B cell (primary cell): ENCODE measurements at regions not wholly inside any gene's neighbourhood (a gene's known extent, or its start where the extent isn't known, plus 50 kb on each side); places are given as distances from the start of the nearest gene placed in this dataset.

ENCODE experiments used
- ATAC-seq: fragments of 200-7000 bp; cut with Tn5 transposase; one replicate; pipeline ENCODE4 v1.10.0; 2021; ENCODE audit warnings: low read depth, mild to moderate bottlenecking, moderate number of reproducible peaks, moderate library complexity
- CTCF ChIA-PET: fragments of 350-600 bp; sonication (Branson Sonifier 250); formaldehyde crosslinking; loops from one replicate; lab custom pipeline; 2021; ENCODE audit warnings: antibody characterized with exemption, inconsistent platforms; lab: Charles Lee
- POLR2A ChIA-PET: fragments of 350-600 bp; sonication (Branson Sonifier 250); formaldehyde crosslinking; loops from one replicate; lab custom pipeline; 2021; ENCODE audit warnings: antibody characterized with exemption; lab: Charles Lee
- DNase-seq: peaks from one replicate; pipeline ENCODE4 v3.0.0; 2013
- H2AFZ ChIP-seq: 2 replicates; pipeline ENCODE4 v1.6.1; 2012; ENCODE audit warnings: mild to moderate bottlenecking, low read depth, low read length; ENCODE audit not compliant: insufficient read depth, poor library complexity, severe bottlenecking
- H3K27ac ChIP-seq, 2 donors: 1 replicate in 1 of 2; 2 replicates in 1 of 2; pipeline ENCODE4 v1.5.1; 2012 to 2013; ENCODE audit warnings: low read length in 2 of 2, mild to moderate bottlenecking in 2 of 2, moderate library complexity in 1 of 2
- H3K27me3 ChIP-seq, 4 experiments: fragments of 200-600 bp in 1 of 4; sonication (generic) in 1 of 4; replicated peaks in 1 of 4; 1 replicate in 2 of 4; 2 replicates in 2 of 4; pipeline versions ENCODE4 v1.6.1 to v1.7.0; 2013 to 2016; ENCODE audit warnings: low read length in 3 of 4, mild to moderate bottlenecking in 2 of 4, mixed read lengths in 1 of 4, moderate library complexity in 1 of 4; ENCODE audit not compliant: insufficient read depth in 4 of 4, control insufficient read depth in 3 of 4; ENCODE audit errors: control extremely low read depth in 1 of 4
- H3K36me3 ChIP-seq, 2 experiments: replicated peaks in 1 of 2; 1 replicate in 1 of 2; 2 replicates in 1 of 2; pipeline versions ENCODE4 v1.6.1 to v1.7.1; 2013; ENCODE audit warnings: low read length in 1 of 2; ENCODE audit not compliant: insufficient read depth in 2 of 2, control insufficient read depth in 1 of 2; ENCODE audit errors: control extremely low read depth in 1 of 2, extremely low read depth in 1 of 2
- H3K4me1 ChIP-seq, 2 donors: fragments of 200-600 bp in 1 of 2; sonication (generic) in 1 of 2; 1 replicate in 1 of 2; 2 replicates in 1 of 2; pipeline versions ENCODE4 v1.5.1 to v1.6.1; 2013 to 2017; ENCODE audit warnings: low read length in 2 of 2; ENCODE audit not compliant: control insufficient read depth in 2 of 2, insufficient read depth in 2 of 2
- H3K4me2 ChIP-seq: replicated peaks from 2 replicates; pipeline ENCODE3; 2012; ENCODE audit warnings: mild to moderate bottlenecking, low read depth, low read length; ENCODE audit not compliant: poor library complexity, severe bottlenecking
- H3K4me3 ChIP-seq, 5 experiments: fragments of 200-600 bp in 1 of 5; sonication (generic) in 1 of 5; 1 replicate in 3 of 5; 2 replicates in 2 of 5; pipeline versions ENCODE4 v1.5.1 to v1.7.0; 2011 to 2016; ENCODE audit warnings: low read length in 4 of 5, mild to moderate bottlenecking in 4 of 5, low read depth in 2 of 5, control low read depth in 1 of 5, moderate library complexity in 1 of 5; ENCODE audit not compliant: insufficient read depth in 1 of 5; ENCODE audit errors: control extremely low read depth in 1 of 5, extremely low read depth in 1 of 5
- H3K79me2 ChIP-seq: fragments of 200-600 bp; sonication (generic); one replicate; pipeline ENCODE4 v1.6.0; 2016; ENCODE audit warnings: low read length; ENCODE audit not compliant: control insufficient read depth, insufficient read depth
- H3K9ac ChIP-seq: fragments of 200-600 bp; sonication (generic); 2 replicates; pipeline ENCODE4 v1.6.1; 2017; ENCODE audit warnings: mild to moderate bottlenecking, low read length, moderate library complexity
- H3K9me3 ChIP-seq, 3 donors: one replicate each; pipeline versions ENCODE4 v1.6.1 to v1.7.1; 2013; ENCODE audit warnings: low read length in 2 of 3; ENCODE audit not compliant: control insufficient read depth in 2 of 3, insufficient read depth in 1 of 3; ENCODE audit errors: control extremely low read depth in 1 of 3
- H4K20me1 ChIP-seq: 2 replicates; pipeline ENCODE4 v1.6.0; 2012; ENCODE audit warnings: mild to moderate bottlenecking, low read length; ENCODE audit not compliant: insufficient read depth, control insufficient read depth, poor library complexity, severe bottlenecking
- H3K27ac Mint-ChIP-seq: one replicate; pipeline ENCODE4 v1.8.0; 2021; ENCODE audit warnings: mixed read lengths
- H3K27me3 Mint-ChIP-seq: one replicate; pipeline ENCODE4 v1.8.0; 2021; ENCODE audit warnings: mixed read lengths
- H3K4me1 Mint-ChIP-seq: one replicate; pipeline ENCODE4 v1.8.0; 2021; ENCODE audit warnings: mixed read lengths
- H3K4me3 Mint-ChIP-seq: one replicate; pipeline ENCODE4 v1.8.0; 2021; ENCODE audit warnings: mixed read lengths
- H3K9me3 Mint-ChIP-seq: one replicate; pipeline ENCODE4 v1.8.0; 2022; ENCODE audit warnings: mixed read lengths; ENCODE audit not compliant: insufficient read depth
- EZH2 ChIP-seq: IDR thresholded peaks from 2 replicates; pipeline ENCODE4 v1.6.1; 2012; ENCODE audit warnings: borderline replicate concordance, low read depth, mild to moderate bottlenecking, moderate library complexity, low read length; ENCODE audit not compliant: insufficient read depth, poor library complexity, severe bottlenecking
- WGBS: methylation state at CpG from one replicate; pipeline ENCODE4 v1.1.5; 2013; ENCODE audit warnings: missing lambda C conversion rate; ENCODE audit not compliant: insufficient coverage; 5-methylcytosine and 5-hydroxymethylcytosine counted together
- intact Hi-C: fragments of 100-400 bp; cut with micrococcal nuclease; formaldehyde crosslinking; loops from one replicate; pipeline ENCODE4 v1.10.0; 2022
- TF ChIP-seq, protein P1 (sequence below): fragments of 200-600 bp; IDR thresholded peaks from one replicate; pipeline ENCODE4 v1.8.0; 2022; ENCODE audit warnings: antibody characterized with exemption, mild to moderate bottlenecking

GRCh38 chr15:69624816-69625215 is 172.2 kb downstream of the RPLP1 start:
- WGBS = 93% methylated on average over 3 of the region's 3 CpGs
- peaks cover 46% of the 10 kb centered on the region for H3K27me3 Mint-ChIP-seq
- ATAC-seq (no peak), DNase-seq (no peak)
- H3K27me3 ChIP-seq = peaks cover 0 to 22% (median 14%) of the 10 kb centered on the region in 4 experiments
- no peaks in the 10 kb centered on the region for H3K9me3 Mint-ChIP-seq
- H3K36me3 ChIP-seq = no peaks in the 10 kb centered on the region
- H3K4me3 ChIP-seq = no peak overlapping the region
- POLR2A ChIA-PET = no interaction called here
- TF ChIP-seq, protein P1, sequence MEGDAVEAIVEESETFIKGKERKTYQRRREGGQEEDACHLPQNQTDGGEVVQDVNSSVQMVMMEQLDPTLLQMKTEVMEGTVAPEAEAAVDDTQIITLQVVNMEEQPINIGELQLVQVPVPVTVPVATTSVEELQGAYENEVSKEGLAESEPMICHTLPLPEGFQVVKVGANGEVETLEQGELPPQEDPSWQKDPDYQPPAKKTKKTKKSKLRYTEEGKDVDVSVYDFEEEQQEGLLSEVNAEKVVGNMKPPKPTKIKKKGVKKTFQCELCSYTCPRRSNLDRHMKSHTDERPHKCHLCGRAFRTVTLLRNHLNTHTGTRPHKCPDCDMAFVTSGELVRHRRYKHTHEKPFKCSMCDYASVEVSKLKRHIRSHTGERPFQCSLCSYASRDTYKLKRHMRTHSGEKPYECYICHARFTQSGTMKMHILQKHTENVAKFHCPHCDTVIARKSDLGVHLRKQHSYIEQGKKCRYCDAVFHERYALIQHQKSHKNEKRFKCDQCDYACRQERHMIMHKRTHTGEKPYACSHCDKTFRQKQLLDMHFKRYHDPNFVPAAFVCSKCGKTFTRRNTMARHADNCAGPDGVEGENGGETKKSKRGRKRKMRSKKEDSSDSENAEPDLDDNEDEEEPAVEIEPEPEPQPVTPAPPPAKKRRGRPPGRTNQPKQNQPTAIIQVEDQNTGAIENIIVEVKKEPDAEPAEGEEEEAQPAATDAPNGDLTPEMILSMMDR = no peak
- no peak for TF ChIP-seq EZH2
- intact Hi-C loops = no loop called here
- no peak overlapping the region for H3K4me2 ChIP-seq
- H2AFZ ChIP-seq = no peak overlapping the region
- no peak overlapping the region for H3K27ac Mint-ChIP-seq
- CTCF ChIA-PET = no interaction called here
- no peaks in the 10 kb centered on the region for H3K4me1 Mint-ChIP-seq
- no peaks in the 10 kb centered on the region for H3K79me2 ChIP-seq
- no peak overlapping the region for H3K4me3 Mint-ChIP-seq
- no peaks in the 10 kb centered on the region for H4K20me1 ChIP-seq
- no peak overlapping the region for H3K9ac ChIP-seq
- H3K4me1 ChIP-seq = no peaks in the 10 kb centered on the region
- H3K27ac ChIP-seq = no peak overlapping the region
- H3K9me3 ChIP-seq = no peaks in the 10 kb centered on the region

GRCh38 chr15:69625328-69625727 is 172.7 kb downstream of the RPLP1 start:
- DNase-seq = no peak
- Mint-ChIP-seq H3K27me3 (peaks cover 48% of the 10 kb centered on the region), H3K4me1 (peaks cover 3% of the 10 kb centered on the region), H3K27ac (no peak overlapping the region), H3K4me3 (no peak overlapping the region), H3K9me3 (no peaks in the 10 kb centered on the region)
- POLR2A ChIA-PET = no interaction called here
- Histone ChIP-seq H3K4me2 (no peak overlapping the region), H3K9ac (no peak overlapping the region), H3K27me3 (peaks cover 0 to 22% (median 14%) of the 10 kb centered on the region in 4 experiments), H3K36me3 (no peaks in the 10 kb centered on the region), H3K9me3 (no peaks in the 10 kb centered on the region), H4K20me1 (no peaks in the 10 kb centered on the region), H3K4me3 (no peak overlapping the region), H3K4me1 (no peaks in the 10 kb centered on the region), H3K27ac (no peak overlapping the region), H3K79me2 (no peaks in the 10 kb centered on the region), H2AFZ (no peak overlapping the region)
- ATAC-seq = no peak
- no peak for TF ChIP-seq EZH2
- TF ChIP-seq, protein P1 = no peak
- 69% methylated on average over 2 of the region's 2 CpGs for WGBS
- intact Hi-C loops = no loop called here
- CTCF ChIA-PET = no interaction called here
